Mesenchymal stem cell (in vitro differentiated cells and primary cell): ENCODE measurements at regions not wholly inside any gene's neighbourhood (a gene's known extent, or its start where the extent isn't known, plus 50 kb on each side); places are given as distances from the start of the nearest gene placed in this dataset.

ENCODE experiments used
- DNase-seq: peaks from one replicate; pipeline ENCODE4 v3.0.0-alpha.2; 2013
- H2AFZ ChIP-seq: one replicate; pipeline ENCODE4 v1.6.1; 2013; ENCODE audit warnings: low read depth, mild to moderate bottlenecking, control low read depth, inconsistent platforms, low read length, moderate library complexity
- H2AK5ac ChIP-seq: 2 replicates; pipeline ENCODE4 v1.6.1; 2013; ENCODE audit warnings: low read length, moderate library complexity, mild to moderate bottlenecking, inconsistent platforms; ENCODE audit not compliant: severe bottlenecking
- H2BK120ac ChIP-seq: one replicate; pipeline ENCODE4 v1.6.1; 2013; ENCODE audit warnings: low read depth, mild to moderate bottlenecking, inconsistent platforms, low read length, moderate library complexity
- H2BK12ac ChIP-seq, 2 experiments: one replicate each; pipeline ENCODE4 v1.6.1; 2013; ENCODE audit warnings: inconsistent platforms in 2 of 2, low read length in 2 of 2, mild to moderate bottlenecking in 2 of 2, moderate library complexity in 2 of 2, control low read depth in 1 of 2
- H2BK15ac ChIP-seq: one replicate; pipeline ENCODE4 v1.6.1; 2013; ENCODE audit warnings: mild to moderate bottlenecking, low read depth, inconsistent platforms; ENCODE audit not compliant: poor library complexity, severe bottlenecking
- H2BK5ac ChIP-seq: 2 replicates; pipeline ENCODE4 v1.6.1; 2013; ENCODE audit warnings: low read depth, mild to moderate bottlenecking, low read length, control low read depth, inconsistent platforms; ENCODE audit not compliant: poor library complexity, severe bottlenecking
- H3K14ac ChIP-seq, 2 experiments: one replicate each; pipeline ENCODE4 v1.6.1; 2013; ENCODE audit warnings: inconsistent platforms in 2 of 2, low read length in 2 of 2, control low read depth in 1 of 2, mild to moderate bottlenecking in 1 of 2, moderate library complexity in 1 of 2
- H3K18ac ChIP-seq, 2 experiments: one replicate each; pipeline ENCODE4 v1.6.1; 2013; ENCODE audit warnings: inconsistent platforms in 2 of 2, low read length in 2 of 2, control low read depth in 1 of 2, low read depth in 1 of 2, mild to moderate bottlenecking in 1 of 2
- H3K23ac ChIP-seq, 2 experiments: one replicate each; pipeline ENCODE4 v1.6.1; 2013; ENCODE audit warnings: inconsistent platforms in 2 of 2, low read length in 2 of 2, mild to moderate bottlenecking in 2 of 2, moderate library complexity in 2 of 2, control low read depth in 1 of 2
- H3K27ac ChIP-seq: 2 replicates; pipeline ENCODE4 v1.5.1; 2013; ENCODE audit warnings: mild to moderate bottlenecking, moderate library complexity, low read length, control low read depth, inconsistent platforms; ENCODE audit not compliant: poor library complexity, severe bottlenecking
- H3K27me3 ChIP-seq, 2 experiments: 2 replicates each; pipeline versions ENCODE4 v1.6.1 to v1.7.0; 2013; ENCODE audit warnings: low read length in 2 of 2, mild to moderate bottlenecking in 2 of 2, moderate library complexity in 2 of 2, control low read depth in 1 of 2, inconsistent platforms in 1 of 2; ENCODE audit not compliant: control insufficient read depth in 1 of 2, insufficient read depth in 1 of 2
- H3K36me3 ChIP-seq, 2 experiments: 2 replicates each; pipeline versions ENCODE4 v1.6.1 to v1.7.0; 2013; ENCODE audit warnings: low read length in 2 of 2, control low read depth in 1 of 2, inconsistent platforms in 1 of 2, low read depth in 1 of 2, mild to moderate bottlenecking in 1 of 2; ENCODE audit not compliant: insufficient read depth in 2 of 2, control insufficient read depth in 1 of 2
- H3K4ac ChIP-seq, 2 experiments: one replicate each; pipeline ENCODE4 v1.6.1; 2013; ENCODE audit warnings: inconsistent platforms in 2 of 2, low read length in 2 of 2, mild to moderate bottlenecking in 2 of 2, moderate library complexity in 2 of 2, control low read depth in 1 of 2, low read depth in 1 of 2
- H3K4me1 ChIP-seq: 2 replicates; pipeline ENCODE4 v1.6.1; 2013; ENCODE audit warnings: low read depth, low read length, control low read depth; ENCODE audit not compliant: control insufficient read depth, insufficient read depth
- H3K4me2 ChIP-seq: 2 replicates; pipeline ENCODE4 v1.6.1; 2013; ENCODE audit warnings: low read length, mild to moderate bottlenecking, inconsistent platforms; ENCODE audit not compliant: poor library complexity, severe bottlenecking
- H3K4me3 ChIP-seq, 2 experiments: 2 replicates each; pipeline versions ENCODE4 v1.5.1 to v1.7.0; 2013; ENCODE audit warnings: low read length in 2 of 2, mild to moderate bottlenecking in 2 of 2, control low read depth in 1 of 2, low read depth in 1 of 2; ENCODE audit not compliant: insufficient read depth in 1 of 2
- H3K79me1 ChIP-seq: replicated peaks from 2 replicates; pipeline ENCODE4 v1.6.1; 2013; ENCODE audit warnings: mild to moderate bottlenecking, control low read depth, low read length, inconsistent platforms; ENCODE audit not compliant: poor library complexity, severe bottlenecking
- H3K9ac ChIP-seq: 2 replicates; pipeline ENCODE4 v1.7.0; 2013; ENCODE audit warnings: mild to moderate bottlenecking, low read length, moderate library complexity
- H3K9me3 ChIP-seq: 2 replicates; pipeline ENCODE4 v1.7.0; 2013; ENCODE audit warnings: mild to moderate bottlenecking, low read length; ENCODE audit not compliant: control insufficient read depth
- H4K8ac ChIP-seq: one replicate; pipeline ENCODE4 v1.6.1; 2013; ENCODE audit warnings: inconsistent platforms, mild to moderate bottlenecking, low read length, moderate library complexity
- H4K91ac ChIP-seq: one replicate; pipeline ENCODE4 v1.6.1; 2013; ENCODE audit warnings: mild to moderate bottlenecking, low read length, inconsistent platforms
- WGBS: methylation state at CpG from one replicate; pipeline ENCODE4 v1.1.7; 2013; ENCODE audit warnings: mixed read lengths; 5-methylcytosine and 5-hydroxymethylcytosine counted together

DNA sequence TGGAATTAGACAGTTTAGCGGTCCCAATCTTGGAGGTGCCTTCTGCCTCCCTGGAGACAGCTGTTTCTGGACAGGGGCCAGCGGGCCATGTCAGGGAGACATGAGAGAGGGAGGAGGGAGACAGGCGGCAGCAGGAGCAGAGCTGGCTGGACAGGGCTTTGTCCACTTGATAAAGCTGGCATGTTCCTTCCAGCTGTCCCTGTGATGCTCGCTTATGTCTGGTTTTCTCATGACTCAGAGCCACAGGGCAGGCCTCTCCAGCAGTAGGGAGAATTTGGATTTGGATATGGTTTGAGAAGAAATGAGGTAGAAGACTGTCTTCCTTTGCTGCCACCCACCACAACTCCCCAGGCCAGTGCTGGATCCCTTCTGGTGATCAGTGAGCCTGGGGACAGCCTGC, 51.7 kb upstream of the SORCS3 start:
- Histone ChIP-seq H3K18ac (no peak overlapping the region), H3K23ac (no peak overlapping the region), H3K14ac (no peak overlapping the region), H3K4ac (no peak overlapping the region), H3K27me3 (peaks cover 0 to 15% of the 10 kb centered on the region in 2 experiments), H3K4me3 (no peak overlapping the region), H2BK5ac (no peak overlapping the region), H3K36me3 (no peaks in the 10 kb centered on the region), H2BK12ac (no peak overlapping the region), H3K9ac (no peak overlapping the region), H4K8ac (no peak overlapping the region), H2BK120ac (no peak overlapping the region), H2AFZ (no peak overlapping the region), H3K4me1 (peaks cover 2% of the 10 kb centered on the region), H2BK15ac (no peak overlapping the region), H3K27ac (no peak overlapping the region), H3K79me1 (no peaks in the 10 kb centered on the region), H4K91ac (no peak overlapping the region), H3K4me2 (no peak overlapping the region), H3K9me3 (no peaks in the 10 kb centered on the region), H2AK5ac (no peak overlapping the region)
- 78% methylated on average over 4 of the region's 4 CpGs for WGBS
- DNase-seq: no peak

DNA sequence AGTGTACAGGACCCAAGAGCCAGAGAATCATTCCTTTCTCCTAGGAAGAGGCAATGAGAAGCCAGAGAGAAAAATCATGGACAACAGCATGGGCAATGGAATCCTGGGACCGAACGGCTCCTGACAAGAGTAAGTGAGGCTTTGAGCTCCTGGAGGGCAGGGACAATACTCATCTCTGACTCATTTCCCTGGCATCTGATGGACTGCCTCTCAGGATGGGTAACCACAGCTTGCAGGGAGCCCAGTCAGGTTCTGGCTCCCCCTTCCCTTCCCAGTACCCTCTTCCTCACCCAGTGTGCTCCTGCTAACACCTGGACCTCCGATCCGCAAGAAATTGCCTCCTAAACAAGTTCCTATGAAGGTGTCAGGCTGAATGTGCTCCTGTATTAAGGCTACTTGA, 51.2 kb upstream of the SORCS3 start:
- no peak overlapping the region for H4K91ac ChIP-seq
- H3K27me3 ChIP-seq: peaks cover 0 to 15% of the 10 kb centered on the region in 2 experiments
- no peak overlapping the region for H2BK15ac ChIP-seq
- H3K27ac ChIP-seq: no peak overlapping the region
- no peak overlapping the region for H2AK5ac ChIP-seq
- DNase-seq: no peak
- H3K4ac ChIP-seq: no peak overlapping the region
- H2BK12ac ChIP-seq: no peak overlapping the region
- H3K4me1 ChIP-seq: peaks cover 2% of the 10 kb centered on the region
- H3K9ac ChIP-seq: no peak overlapping the region
- no peak overlapping the region for H3K4me2 ChIP-seq
- H2BK120ac ChIP-seq: no peak overlapping the region
- H2BK5ac ChIP-seq: no peak overlapping the region
- H3K14ac ChIP-seq: no peak overlapping the region
- H3K79me1 ChIP-seq: no peaks in the 10 kb centered on the region
- H3K36me3 ChIP-seq: no peaks in the 10 kb centered on the region
- 56% methylated on average over 3 of the region's 4 CpGs for WGBS
- no peak overlapping the region for H2AFZ ChIP-seq
- H3K23ac ChIP-seq: no peak overlapping the region
- H3K4me3 ChIP-seq: no peak overlapping the region
- no peak overlapping the region for H4K8ac ChIP-seq
- H3K18ac ChIP-seq: no peak overlapping the region
- no peaks in the 10 kb centered on the region for H3K9me3 ChIP-seq
